GM10266 (cell line): ENCODE measurements at regions not wholly inside any gene's neighbourhood (a gene's known extent, or its start where the extent isn't known, plus 50 kb on each side); places are given as distances from the start of the nearest gene placed in this dataset.

Experiments
- DNase-seq: peaks from one replicate; pipeline ENCODE4 v3.0.0; 2012; ENCODE audit errors: extremely low spot score
- CTCF ChIP-seq: IDR thresholded peaks from 2 replicates; pipeline ENCODE4 v1.5.1; 2012; ENCODE audit warnings: mild to moderate bottlenecking, low read depth; ENCODE audit not compliant: control insufficient read depth, insufficient read depth; ENCODE audit errors: missing control alignments

GRCh38 chr2:5440174-5440573 is 252.0 kb upstream of the SOX11 start:
- no peak for TF ChIP-seq CTCF

GRCh38 chr2:5442736-5443135 is 249.4 kb upstream of the SOX11 start:
- DNase-seq = no peak
- no peak for TF ChIP-seq CTCF

More at GRCh38 chr2:5440174-5440573, 252.0 kb upstream of the SOX11 start:
- no peak for DNase-seq

- TF ChIP-seq CTCF = no peak
- DNase-seq = no peak
These were observed 248.0 kb upstream of the SOX11 start for GRCh38 chr2:5444168-5444567.

DNA sequence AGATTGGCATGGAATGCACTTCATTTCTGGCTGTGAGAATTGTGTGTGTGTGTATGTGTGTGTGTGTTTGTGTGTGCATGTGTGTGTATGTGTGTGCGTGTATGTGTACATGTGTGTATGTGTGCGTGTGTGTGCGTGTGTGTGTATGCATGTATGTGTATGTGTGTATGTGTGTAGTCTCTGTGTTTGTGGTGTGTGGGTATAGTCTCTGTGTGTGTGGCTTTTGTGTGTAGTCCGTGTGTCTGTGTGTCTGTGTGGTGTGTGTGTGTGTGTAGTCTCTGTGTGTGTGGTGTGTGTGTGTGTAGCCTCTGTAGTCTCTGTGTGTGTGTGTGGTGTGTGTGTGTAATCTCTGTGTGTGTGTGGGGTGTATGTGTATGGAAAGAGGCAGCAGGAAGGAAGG is 247.3 kb upstream of the SOX11 start:
- no peak for TF ChIP-seq CTCF
- DNase-seq = no peak

- TF ChIP-seq CTCF = no peak
- DNase-seq = no peak
These were observed 242.3 kb upstream of the SOX11 start for GRCh38 chr2:5449867-5450266.

GRCh38 chr2:5453220-5454050 is 238.7 kb upstream of the SOX11 start:
- DNase-seq = no peak
- TF ChIP-seq CTCF = no peak

DNA sequence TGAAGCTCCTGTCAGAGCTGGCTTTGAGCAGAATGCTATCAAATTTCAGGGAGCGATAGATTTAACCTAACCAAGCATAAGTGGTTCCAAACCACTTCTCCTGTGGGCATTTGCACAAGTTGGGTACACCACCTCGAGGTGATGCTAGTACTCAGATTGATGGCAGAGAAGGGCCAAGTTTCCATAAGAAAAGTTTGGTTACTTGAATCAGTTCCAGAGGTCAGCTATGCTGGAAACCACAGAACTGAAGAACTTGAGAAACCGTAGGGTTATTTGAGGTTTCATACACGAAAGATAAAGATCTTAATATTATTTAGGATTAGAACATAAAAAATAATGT is 238.2 kb upstream of the SOX11 start:
- TF ChIP-seq CTCF = no peak
- no peak for DNase-seq
